ENCODE measurements at regions not wholly inside any gene's neighbourhood (a gene's known extent, or its start where the extent isn't known, plus 50 kb on each side); places are given as distances from the start of the nearest gene placed in this dataset.

- Histone ChIP-seq H3K36me3 (ENCODE audit: control insufficient read depth, insufficient read depth, low read length) (no peaks in the 10 kb centered on the region), H3K4me1 (ENCODE audit: control insufficient read depth, insufficient read depth, low read length) (peaks cover 8% of the 10 kb centered on the region), H3K27ac (ENCODE audit: low read length) (no peak overlapping the region), H3K9me3 (replicated peaks; ENCODE audit: control insufficient read depth, low read depth, low read length) (no peaks in the 10 kb centered on the region), H3K27me3 (ENCODE audit: control insufficient read depth, insufficient read depth, low read length) (no peaks in the 10 kb centered on the region), H3K4me3 (ENCODE audit: low read length) (no peak overlapping the region)
- no peak for DNase-seq
- 100% methylated on average over 1 of the region's 4 CpGs for WGBS (ENCODE audit: insufficient coverage)
Measured at GRCh38 chr13:22226086-22226485, 555.2 kb downstream of the FGF9 start.

- no peaks in the 10 kb centered on the region for H3K27me3 ChIP-seq (ENCODE audit: control insufficient read depth, insufficient read depth, low read length)
- DNase-seq = no peak
- H3K9me3 ChIP-seq (replicated peaks; ENCODE audit: control insufficient read depth, low read depth, low read length) = no peaks in the 10 kb centered on the region
- no peak overlapping the region for H3K27ac ChIP-seq (ENCODE audit: low read length)
- no peak overlapping the region for H3K4me3 ChIP-seq (ENCODE audit: low read length)
- H3K4me1 ChIP-seq (ENCODE audit: control insufficient read depth, insufficient read depth, low read length) = peaks cover 7% of the 10 kb centered on the region
- H3K36me3 ChIP-seq (ENCODE audit: control insufficient read depth, insufficient read depth, low read length) = no peaks in the 10 kb centered on the region
- WGBS (ENCODE audit: insufficient coverage) = 80% methylated on average over 1 of the region's 2 CpGs
Measured at GRCh38 chr13:22227895-22228294, 557.0 kb downstream of the FGF9 start.

- no peaks in the 10 kb centered on the region for H3K36me3 ChIP-seq (ENCODE audit: control insufficient read depth, insufficient read depth, low read length)
- 83% methylated on average over 1 of the region's 5 CpGs for WGBS (ENCODE audit: insufficient coverage)
- no peak for DNase-seq
- H3K9me3 ChIP-seq (replicated peaks; ENCODE audit: control insufficient read depth, low read depth, low read length) = no peaks in the 10 kb centered on the region
- no peak overlapping the region for H3K4me3 ChIP-seq (ENCODE audit: low read length)
- no peaks in the 10 kb centered on the region for H3K4me1 ChIP-seq (ENCODE audit: control insufficient read depth, insufficient read depth, low read length)
- no peak overlapping the region for H3K27ac ChIP-seq (ENCODE audit: low read length)
- no peaks in the 10 kb centered on the region for H3K27me3 ChIP-seq (ENCODE audit: control insufficient read depth, insufficient read depth, low read length)
Measured at GRCh38 chr13:22229916-22230315, 559.0 kb downstream of the FGF9 start.

GRCh38 chr13:22232186-22232585 lies 561.3 kb downstream of the FGF9 start:
- 53% methylated on average over 2 of the region's 3 CpGs for WGBS (ENCODE audit: insufficient coverage)
- no peak overlapping the region for H3K4me3 ChIP-seq (ENCODE audit: low read length)
- H3K27ac ChIP-seq (ENCODE audit: low read length) = no peak overlapping the region
- H3K9me3 ChIP-seq (replicated peaks; ENCODE audit: control insufficient read depth, low read depth, low read length) = no peaks in the 10 kb centered on the region
- DNase-seq = no peak
- H3K27me3 ChIP-seq (ENCODE audit: control insufficient read depth, insufficient read depth, low read length) = no peaks in the 10 kb centered on the region
- H3K36me3 ChIP-seq (ENCODE audit: control insufficient read depth, insufficient read depth, low read length) = no peaks in the 10 kb centered on the region
- H3K4me1 ChIP-seq (ENCODE audit: control insufficient read depth, insufficient read depth, low read length) = no peaks in the 10 kb centered on the region

- H3K9me3 ChIP-seq (replicated peaks; ENCODE audit: control insufficient read depth, low read depth, low read length) = no peaks in the 10 kb centered on the region
- no peak overlapping the region for H3K27ac ChIP-seq (ENCODE audit: low read length)
- WGBS (ENCODE audit: insufficient coverage) = no CpG with 5 or more reads among the region's 2 CpGs
- no peak overlapping the region for H3K4me3 ChIP-seq (ENCODE audit: low read length)
- no peaks in the 10 kb centered on the region for H3K36me3 ChIP-seq (ENCODE audit: control insufficient read depth, insufficient read depth, low read length)
- no peak for DNase-seq
- H3K4me1 ChIP-seq (ENCODE audit: control insufficient read depth, insufficient read depth, low read length) = no peaks in the 10 kb centered on the region
- H3K27me3 ChIP-seq (ENCODE audit: control insufficient read depth, insufficient read depth, low read length) = no peaks in the 10 kb centered on the region
Measured at GRCh38 chr13:22235285-22235949, 564.5 kb downstream of the FGF9 start.

- H3K4me3 ChIP-seq (ENCODE audit: low read length) = no peak overlapping the region
- WGBS (ENCODE audit: insufficient coverage) = no CpG with 5 or more reads among the region's 2 CpGs
- H3K27me3 ChIP-seq (ENCODE audit: control insufficient read depth, insufficient read depth, low read length) = no peaks in the 10 kb centered on the region
- H3K9me3 ChIP-seq (replicated peaks; ENCODE audit: control insufficient read depth, low read depth, low read length) = no peaks in the 10 kb centered on the region
- peak; percentile 11 for DNase-seq
- no peaks in the 10 kb centered on the region for H3K36me3 ChIP-seq (ENCODE audit: control insufficient read depth, insufficient read depth, low read length)
- H3K4me1 ChIP-seq (ENCODE audit: control insufficient read depth, insufficient read depth, low read length) = no peaks in the 10 kb centered on the region
- no peak overlapping the region for H3K27ac ChIP-seq (ENCODE audit: low read length)
Measured at GRCh38 chr13:22235950-22236290, 565.0 kb downstream of the FGF9 start.

- Histone ChIP-seq H3K4me1 (ENCODE audit: control insufficient read depth, insufficient read depth, low read length) (no peaks in the 10 kb centered on the region), H3K36me3 (ENCODE audit: control insufficient read depth, insufficient read depth, low read length) (no peaks in the 10 kb centered on the region), H3K27me3 (ENCODE audit: control insufficient read depth, insufficient read depth, low read length) (no peaks in the 10 kb centered on the region), H3K27ac (ENCODE audit: low read length) (no peak overlapping the region), H3K9me3 (replicated peaks; ENCODE audit: control insufficient read depth, low read depth, low read length) (no peaks in the 10 kb centered on the region), H3K4me3 (ENCODE audit: low read length) (no peak overlapping the region)
- DNase-seq = no peak
- WGBS (ENCODE audit: insufficient coverage) = 100% methylated on average over 2 of the region's 4 CpGs
Measured at GRCh38 chr13:22238269-22238668, 567.4 kb downstream of the FGF9 start.

GRCh38 chr13:22240716-22241115 lies 569.8 kb downstream of the FGF9 start:
- no CpG with 5 or more reads among the region's 1 CpG for WGBS (ENCODE audit: insufficient coverage)
- DNase-seq = peak; percentile 22
- H3K4me1 ChIP-seq (ENCODE audit: control insufficient read depth, insufficient read depth, low read length) = no peaks in the 10 kb centered on the region
- no peak overlapping the region for H3K27ac ChIP-seq (ENCODE audit: low read length)
- H3K27me3 ChIP-seq (ENCODE audit: control insufficient read depth, insufficient read depth, low read length) = no peaks in the 10 kb centered on the region
- no peaks in the 10 kb centered on the region for H3K36me3 ChIP-seq (ENCODE audit: control insufficient read depth, insufficient read depth, low read length)
- H3K9me3 ChIP-seq (replicated peaks; ENCODE audit: control insufficient read depth, low read depth, low read length) = no peaks in the 10 kb centered on the region
- no peak overlapping the region for H3K4me3 ChIP-seq (ENCODE audit: low read length)

- H3K4me3 ChIP-seq (ENCODE audit: low read length) = no peak overlapping the region
- H3K4me1 ChIP-seq (ENCODE audit: control insufficient read depth, insufficient read depth, low read length) = no peaks in the 10 kb centered on the region
- H3K27me3 ChIP-seq (ENCODE audit: control insufficient read depth, insufficient read depth, low read length) = no peaks in the 10 kb centered on the region
- no peaks in the 10 kb centered on the region for H3K9me3 ChIP-seq (replicated peaks; ENCODE audit: control insufficient read depth, low read depth, low read length)
- no peaks in the 10 kb centered on the region for H3K36me3 ChIP-seq (ENCODE audit: control insufficient read depth, insufficient read depth, low read length)
- DNase-seq = no peak
- WGBS (ENCODE audit: insufficient coverage) = 76% methylated on average over 2 of the region's 9 CpGs
- H3K27ac ChIP-seq (ENCODE audit: low read length) = no peak overlapping the region
Measured at GRCh38 chr13:22243469-22244163, 572.7 kb downstream of the FGF9 start.

GRCh38 chr13:22252281-22252830 lies 581.5 kb downstream of the FGF9 start:
- H3K36me3 ChIP-seq (ENCODE audit: control insufficient read depth, insufficient read depth, low read length) = no peaks in the 10 kb centered on the region
- no peak overlapping the region for H3K27ac ChIP-seq (ENCODE audit: low read length)
- no peaks in the 10 kb centered on the region for H3K27me3 ChIP-seq (ENCODE audit: control insufficient read depth, insufficient read depth, low read length)
- DNase-seq = no peak
- H3K4me1 ChIP-seq (ENCODE audit: control insufficient read depth, insufficient read depth, low read length) = no peaks in the 10 kb centered on the region
- H3K9me3 ChIP-seq (replicated peaks; ENCODE audit: control insufficient read depth, low read depth, low read length) = no peaks in the 10 kb centered on the region
- no peak overlapping the region for H3K4me3 ChIP-seq (ENCODE audit: low read length)
- WGBS (ENCODE audit: insufficient coverage) = 86% methylated on average over 10 of the region's 11 CpGs

Measured in muscle of leg (tissue), 3 donors.